CD4-positive, alpha-beta memory T cell (primary cell): ENCODE measurements at regions not wholly inside any gene's neighbourhood (a gene's known extent, or its start where the extent isn't known, plus 50 kb on each side); places are given as distances from the start of the nearest gene placed in this dataset.

Experiments used
- CTCF ChIA-PET: fragments of 350-600 bp; sonication (Branson Sonifier 250); formaldehyde crosslinking; loops from one replicate; lab custom pipeline; 2021; ENCODE audit warnings: inconsistent platforms; ENCODE audit not compliant: partially characterized antibody; lab: Charles Lee
- POLR2A ChIA-PET: fragments of 350-600 bp; sonication (Branson Sonifier 250); formaldehyde crosslinking; loops from one replicate; lab custom pipeline; 2021; ENCODE audit not compliant: partially characterized antibody; lab: Charles Lee
- DNase-seq, 5 donors: peaks; one replicate each; pipeline versions ENCODE4 v3.0.0 to v3.0.0-alpha.2; 2020 to 2022; ENCODE audit warnings: mixed read lengths in 1 of 5
- H3K27ac ChIP-seq: one replicate; pipeline ENCODE4 v1.7.0; 2013; ENCODE audit warnings: low read depth, low read length
- H3K27me3 ChIP-seq: 2 replicates; pipeline ENCODE4 v1.7.0; 2013; ENCODE audit warnings: mild to moderate bottlenecking, low read length, moderate library complexity; ENCODE audit not compliant: insufficient read depth
- H3K36me3 ChIP-seq: 2 replicates; pipeline ENCODE4 v1.7.0; 2013; ENCODE audit warnings: mild to moderate bottlenecking, low read length, moderate library complexity; ENCODE audit not compliant: insufficient read depth
- H3K4me1 ChIP-seq: 2 replicates; pipeline ENCODE4 v1.7.0; 2013; ENCODE audit warnings: mild to moderate bottlenecking, low read length, moderate library complexity; ENCODE audit not compliant: insufficient read depth
- H3K4me3 ChIP-seq, 2 donors: one replicate each; pipeline ENCODE4 v1.7.0; 2013; ENCODE audit warnings: low read length in 2 of 2, mild to moderate bottlenecking in 1 of 2
- H3K9me3 ChIP-seq, 2 donors: one replicate each; pipeline ENCODE4 v1.7.0; 2013; ENCODE audit warnings: low read length in 2 of 2, control low read depth in 1 of 2; ENCODE audit not compliant: control insufficient read depth in 1 of 2
- H3K27ac Mint-ChIP-seq, 7 donors: one replicate each; pipeline ENCODE4 v1.8.0; 2020 to 2021; ENCODE audit warnings: mixed read lengths in 7 of 7, mild to moderate bottlenecking in 6 of 7, inconsistent platforms in 3 of 7, moderate library complexity in 3 of 7
- H3K27me3 Mint-ChIP-seq, 2 donors: one replicate each; pipeline ENCODE4 v1.8.0; 2020 to 2021; ENCODE audit warnings: mixed read lengths in 2 of 2
- H3K36me3 Mint-ChIP-seq, 2 donors: one replicate each; pipeline ENCODE4 v1.8.0; 2020 to 2021; ENCODE audit warnings: mixed read lengths in 2 of 2, inconsistent platforms in 1 of 2, mild to moderate bottlenecking in 1 of 2
- H3K4me1 Mint-ChIP-seq, 4 donors: one replicate each; pipeline ENCODE4 v1.8.0; 2020 to 2021; ENCODE audit warnings: mixed read lengths in 4 of 4, mild to moderate bottlenecking in 1 of 4
- H3K4me3 Mint-ChIP-seq, 8 donors: one replicate each; pipeline ENCODE4 v1.8.0; 2020 to 2021; ENCODE audit warnings: mixed read lengths in 8 of 8, mild to moderate bottlenecking in 7 of 8, moderate library complexity in 6 of 8, inconsistent platforms in 3 of 8
- H3K9me3 Mint-ChIP-seq, 8 donors: one replicate each; pipeline ENCODE4 v1.8.0; 2020 to 2021; ENCODE audit warnings: mixed read lengths in 8 of 8, mild to moderate bottlenecking in 5 of 8, inconsistent platforms in 3 of 8, moderate library complexity in 1 of 8
- intact Hi-C: fragments of 100-400 bp; cut with micrococcal nuclease; formaldehyde crosslinking; loops from one replicate; pipeline ENCODE4 v1.15.1; 2023

- Histone ChIP-seq H3K4me1 (no peaks in the 10 kb centered on the region), H3K4me3 (no peak overlapping the region), H3K9me3 (no peaks in the 10 kb centered on the region), H3K27me3 (no peaks in the 10 kb centered on the region), H3K36me3 (no peaks in the 10 kb centered on the region), H3K27ac (no peak overlapping the region)
- no peaks in the 10 kb centered on the region for H3K36me3 Mint-ChIP-seq
- CTCF ChIA-PET, result interaction anchor here (0.6 kb wide), 1 partner anchor 442 kb away, joined by 4 read pairs; no protein-coding TSS in a partner anchor
- peaks cover 5 to 15% of the 10 kb centered on the region in 2 donors for H3K27me3 Mint-ChIP-seq
- no peak overlapping the region for H3K27ac Mint-ChIP-seq
- DNase-seq, result no peak
- peaks cover 0 to 2% (median 0%) of the 10 kb centered on the region in 4 donors for H3K4me1 Mint-ChIP-seq
- POLR2A ChIA-PET, result no interaction called here
- H3K9me3 Mint-ChIP-seq, result peaks cover 0 to 3% (median 0%) of the 10 kb centered on the region in 8 donors
- no peak overlapping the region for H3K4me3 Mint-ChIP-seq
- intact Hi-C loops, result no loop called here
Measured at GRCh38 chr12:93039062-93039461, 110.0 kb upstream of the EEA1 start.

GRCh38 chr12:93039930-93040329 lies 110.8 kb upstream of the EEA1 start:
- Histone ChIP-seq H3K36me3 (no peaks in the 10 kb centered on the region), H3K9me3 (no peaks in the 10 kb centered on the region), H3K27me3 (no peaks in the 10 kb centered on the region), H3K4me3 (no peak overlapping the region), H3K4me1 (no peaks in the 10 kb centered on the region), H3K27ac (no peak overlapping the region)
- H3K27me3 Mint-ChIP-seq, result peaks cover 2 to 9% of the 10 kb centered on the region in 2 donors
- no peak for DNase-seq
- no peaks in the 10 kb centered on the region for H3K36me3 Mint-ChIP-seq
- peaks cover 0 to 3% (median 0%) of the 10 kb centered on the region in 8 donors for H3K9me3 Mint-ChIP-seq
- no peak overlapping the region for H3K4me3 Mint-ChIP-seq
- CTCF ChIA-PET, result interaction anchor here (0.6 kb wide), 1 partner anchor 441 kb away, joined by 4 read pairs; no protein-coding TSS in a partner anchor
- POLR2A ChIA-PET, result no interaction called here
- intact Hi-C loops, result no loop called here
- H3K4me1 Mint-ChIP-seq, result peaks cover 0 to 2% (median 0%) of the 10 kb centered on the region in 4 donors
- no peak overlapping the region for H3K27ac Mint-ChIP-seq

- no peak overlapping the region for H3K27ac ChIP-seq
- peaks cover 0 to 2% (median 0%) of the 10 kb centered on the region in 4 donors for H3K4me1 Mint-ChIP-seq
- H3K36me3 ChIP-seq, result no peaks in the 10 kb centered on the region
- no peak for DNase-seq
- H3K9me3 Mint-ChIP-seq, result peaks cover 0 to 5% (median 0%) of the 10 kb centered on the region in 8 donors
- no peaks in the 10 kb centered on the region for H3K4me1 ChIP-seq
- CTCF ChIA-PET, result no interaction called here
- POLR2A ChIA-PET, result no interaction called here
- no peak overlapping the region for H3K4me3 ChIP-seq
- no peaks in the 10 kb centered on the region for H3K27me3 ChIP-seq
- H3K27me3 Mint-ChIP-seq, result peaks cover 2 to 9% of the 10 kb centered on the region in 2 donors
- no peaks in the 10 kb centered on the region for H3K36me3 Mint-ChIP-seq
- intact Hi-C loops, result no loop called here
- H3K27ac Mint-ChIP-seq, result no peak overlapping the region
- H3K9me3 ChIP-seq, result no peaks in the 10 kb centered on the region
- no peak overlapping the region for H3K4me3 Mint-ChIP-seq
Measured at GRCh38 chr12:93040367-93040766, 111.3 kb upstream of the EEA1 start.

GRCh38 chr12:93041416-93041815 lies 112.3 kb upstream of the EEA1 start:
- Mint-ChIP-seq H3K27ac (no peak overlapping the region), H3K9me3 (peaks cover 0 to 5% (median 0%) of the 10 kb centered on the region in 8 donors), H3K27me3 (peaks cover 2 to 9% of the 10 kb centered on the region in 2 donors), H3K36me3 (no peaks in the 10 kb centered on the region), H3K4me1 (peaks cover 0 to 2% (median 0%) of the 10 kb centered on the region in 4 donors), H3K4me3 (no peak overlapping the region)
- no peaks in the 10 kb centered on the region for H3K36me3 ChIP-seq
- intact Hi-C loops, result no loop called here
- H3K4me1 ChIP-seq, result no peaks in the 10 kb centered on the region
- POLR2A ChIA-PET, result no interaction called here
- no peaks in the 10 kb centered on the region for H3K27me3 ChIP-seq
- no peak overlapping the region for H3K4me3 ChIP-seq
- DNase-seq, result no peak
- CTCF ChIA-PET, result no interaction called here
- no peak overlapping the region for H3K27ac ChIP-seq
- no peaks in the 10 kb centered on the region for H3K9me3 ChIP-seq

GRCh38 chr12:93042283-93042682 lies 113.2 kb upstream of the EEA1 start:
- no peak for DNase-seq
- no peaks in the 10 kb centered on the region for H3K27me3 ChIP-seq
- Mint-ChIP-seq H3K27ac (no peak overlapping the region), H3K4me1 (no peaks in the 10 kb centered on the region), H3K4me3 (no peak overlapping the region), H3K36me3 (no peaks in the 10 kb centered on the region), H3K9me3 (peaks cover 0 to 5% (median 0%) of the 10 kb centered on the region in 8 donors), H3K27me3 (peaks cover 2 to 7% of the 10 kb centered on the region in 2 donors)
- H3K27ac ChIP-seq, result no peak overlapping the region
- no peaks in the 10 kb centered on the region for H3K4me1 ChIP-seq
- no peaks in the 10 kb centered on the region for H3K36me3 ChIP-seq
- no peak overlapping the region for H3K4me3 ChIP-seq
- ChIA-PET CTCF (interaction anchor here (1.1 kb wide), 1 partner anchor 384 kb away, joined by 5 read pairs; no protein-coding TSS in a partner anchor), POLR2A (no interaction called here)
- intact Hi-C loops, result no loop called here
- H3K9me3 ChIP-seq, result no peaks in the 10 kb centered on the region

GRCh38 chr12:93042684-93043083 lies 113.6 kb upstream of the EEA1 start:
- H3K4me3 Mint-ChIP-seq, result no peak overlapping the region

GRCh38 chr12:93043192-93043876 lies 114.2 kb upstream of the EEA1 start:
- Mint-ChIP-seq H3K36me3 (no peaks in the 10 kb centered on the region), H3K4me3 (no peak overlapping the region), H3K27ac (no peak overlapping the region), H3K9me3 (peaks cover 0 to 5% (median 0%) of the 10 kb centered on the region in 8 donors), H3K4me1 (no peaks in the 10 kb centered on the region), H3K27me3 (peaks cover 2 to 7% of the 10 kb centered on the region in 2 donors)
- Histone ChIP-seq H3K4me3 (no peak overlapping the region), H3K27me3 (no peaks in the 10 kb centered on the region), H3K9me3 (no peaks in the 10 kb centered on the region), H3K36me3 (no peaks in the 10 kb centered on the region), H3K27ac (no peak overlapping the region), H3K4me1 (no peaks in the 10 kb centered on the region)
- POLR2A ChIA-PET, result no interaction called here
- intact Hi-C loops, result no loop called here
- no peak for DNase-seq
- CTCF ChIA-PET, result interaction anchor here (0.6 kb wide), 1 partner anchor 58 kb away, joined by 4 read pairs; no protein-coding TSS in a partner anchor

More at GRCh38 chr12:93042684-93043083, 113.6 kb upstream of the EEA1 start:
- H3K9me3 ChIP-seq, result no peaks in the 10 kb centered on the region
- ChIA-PET CTCF (interaction anchor here (1.1 kb wide), 1 partner anchor 384 kb away, joined by 5 read pairs; no protein-coding TSS in a partner anchor), POLR2A (no interaction called here)
- H3K27me3 ChIP-seq, result no peaks in the 10 kb centered on the region
- Mint-ChIP-seq H3K9me3 (peaks cover 0 to 5% (median 0%) of the 10 kb centered on the region in 8 donors), H3K36me3 (no peaks in the 10 kb centered on the region), H3K27me3 (peaks cover 2 to 9% of the 10 kb centered on the region in 2 donors), H3K4me1 (no peaks in the 10 kb centered on the region), H3K27ac (no peak overlapping the region)
- no peaks in the 10 kb centered on the region for H3K36me3 ChIP-seq
- no peaks in the 10 kb centered on the region for H3K4me1 ChIP-seq
- H3K27ac ChIP-seq, result no peak overlapping the region
- no peak for DNase-seq
- no peak overlapping the region for H3K4me3 ChIP-seq
- intact Hi-C loops, result no loop called here
